K562 (cell line): ENCODE measurements at regions not wholly inside any gene's neighbourhood (a gene's known extent, or its start where the extent isn't known, plus 50 kb on each side); places are given as distances from the start of the nearest gene placed in this dataset.

ENCODE experiments used
- ATAC-seq: fragments of 200-7000 bp; cut with Tn5 transposase; 3 replicates; pipeline ENCODE4 v1.9.1; 2020; ENCODE audit warnings: moderate library complexity
- BruUV-seq: library from RNA; stranded (reverse); fragments of 400-500 nt; replicated peaks from 2 replicates; lab custom pipeline; 2021; lab: Mats Ljungman, UMichigan
- CTCF ChIA-PET: fragments of 300-600 bp; formaldehyde crosslinking; extraction: SDS; loops from one replicate; lab custom pipeline; 2021; ENCODE audit warnings: low intra/inter-chr PET ratio; lab: Yijun Ruan, JAX
- POLR2A ChIA-PET: fragments of 300-600, 350-650 bp; sonication (Branson Sonifier 250); formaldehyde crosslinking; extraction: SDS; loops from one replicate; lab custom pipeline; 2021; ENCODE audit warnings: antibody characterized with exemption, inconsistent platforms; lab: Yijun Ruan, JAX
- DNase-seq, 4 experiments: peaks; one replicate each; pipeline versions ENCODE4 v3.0.0 to v3.0.0-alpha.2; 2011 to 2018; ENCODE audit warnings: low spot score in 3 of 4, mixed read lengths in 3 of 4; ENCODE audit errors: extremely low read depth in 1 of 4
- FAIRE-seq: peaks from 2 replicates; lab custom pipeline; 2011; peaks lifted over from hg19 to GRCh38; lab: Jason Lieb, UNC
- H2AFZ ChIP-seq: 2 replicates; pipeline ENCODE4 v1.6.0; 2011; ENCODE audit warnings: low read depth, low read length, control low read depth, inconsistent platforms
- H3K27ac ChIP-seq: fragments of 200-600 bp; 3 replicates; pipeline ENCODE4 v1.8.0; 2011; ENCODE audit warnings: low read depth, mild to moderate bottlenecking, control low read depth, inconsistent platforms, low read length, moderate library complexity, mixed read lengths; ENCODE audit errors: extremely low read depth
- H3K27me3 ChIP-seq, 2 experiments: fragments of 300-600 bp in 1 of 2; 2 replicates in 1 of 2; 3 replicates in 1 of 2; pipeline versions ENCODE4 v1.6.0 to v1.8.0; 2011; ENCODE audit warnings: inconsistent platforms in 2 of 2, low read length in 2 of 2, mild to moderate bottlenecking in 1 of 2, mixed read lengths in 1 of 2, moderate library complexity in 1 of 2; ENCODE audit not compliant: control insufficient read depth in 2 of 2, insufficient read depth in 2 of 2
- H3K36me3 ChIP-seq: fragments of 300-600 bp; 3 replicates; pipeline ENCODE4 v1.8.0; 2011; ENCODE audit warnings: mild to moderate bottlenecking, low read length, inconsistent platforms; ENCODE audit not compliant: control insufficient read depth, insufficient read depth
- H3K4me1 ChIP-seq, 2 experiments: fragments of 200-600 bp in 1 of 2; replicated peaks in 1 of 2; 2 replicates in 1 of 2; 3 replicates in 1 of 2; pipeline versions ENCODE4 v1.5.1 to v1.8.0; 2011; ENCODE audit warnings: inconsistent platforms in 2 of 2, low read length in 2 of 2, mild to moderate bottlenecking in 1 of 2, mixed read lengths in 1 of 2, moderate library complexity in 1 of 2; ENCODE audit not compliant: control insufficient read depth in 2 of 2, insufficient read depth in 2 of 2
- H3K4me2 ChIP-seq: 2 replicates; pipeline ENCODE4 v1.6.1; 2011; ENCODE audit warnings: low read length, control low read depth, inconsistent platforms, mixed read lengths; ENCODE audit not compliant: insufficient read depth
- H3K4me3 ChIP-seq: fragments of 200-600 bp; sonication (generic), shearing (Covaris generic); 2 replicates; pipeline ENCODE4 v1.5.1; 2016; ENCODE audit warnings: control low read depth, inconsistent platforms
- H3K79me2 ChIP-seq: fragments of 200-600 bp; 3 replicates; pipeline ENCODE4 v1.8.0; 2011; ENCODE audit warnings: low read length, inconsistent platforms; ENCODE audit not compliant: control insufficient read depth, insufficient read depth
- H3K9ac ChIP-seq, 2 experiments: 2 replicates each; pipeline versions ENCODE4 v1.6.0 to v1.6.1; 2011; ENCODE audit warnings: low read depth in 2 of 2, low read length in 2 of 2, control low read depth in 1 of 2, inconsistent platforms in 1 of 2, mild to moderate bottlenecking in 1 of 2, mixed read lengths in 1 of 2; ENCODE audit not compliant: insufficient read depth in 1 of 2
- H3K9me1 ChIP-seq: one replicate; pipeline ENCODE4 v1.6.0; 2011; ENCODE audit warnings: inconsistent platforms, mild to moderate bottlenecking, low read length, moderate library complexity; ENCODE audit not compliant: control insufficient read depth, insufficient read depth
- H3K9me3 ChIP-seq: replicated peaks from 2 replicates; pipeline ENCODE4 v1.5.1; 2011; ENCODE audit warnings: low read depth, low read length, inconsistent platforms; ENCODE audit not compliant: control insufficient read depth, insufficient read depth
- H4K20me1 ChIP-seq: replicated peaks from 2 replicates; pipeline ENCODE4 v1.6.1; 2011; ENCODE audit warnings: low read length, inconsistent platforms, mixed read lengths; ENCODE audit not compliant: control insufficient read depth, insufficient read depth
- PRDM10 ChIP-seq: fragments of 450-650 bp; IDR thresholded peaks from 2 replicates; pipeline ENCODE4 v1.6.1; 2018; ENCODE audit not compliant: partially characterized antibody
- SPI1 ChIP-seq: IDR thresholded peaks from 2 replicates; pipeline ENCODE4 v1.6.1; 2011; ENCODE audit warnings: low read depth, low read length, control low read depth, borderline replicate concordance
- ZNF253 ChIP-seq: fragments of 250-450 bp; sonication (Bioruptor Pico); conservative IDR thresholded peaks from 2 replicates; pipeline ENCODE4 v1.6.1; 2021; ENCODE audit warnings: mild to moderate bottlenecking
- WGBS: fragments of 100-300 bp; shearing (Covaris generic); methylation state at CpG from one replicate; pipeline ENCODE4 v1.1.6; 2016; ENCODE audit warnings: low coverage, mixed read lengths; ENCODE audit not compliant: insufficient coverage; ENCODE audit errors: missing lambda C conversion rate; 5-methylcytosine and 5-hydroxymethylcytosine counted together
- in situ Hi-C: fragments of 300-500 bp; cut with MboI; formaldehyde crosslinking; loops from 4 replicates; pipeline ENCODE4 v1.15.0; 2018; ENCODE audit warnings: inconsistent platforms, mixed read lengths
- intact Hi-C: fragments of 100-400 bp; cut with micrococcal nuclease; formaldehyde crosslinking; loops from 2 replicates; pipeline ENCODE4 v1.14.2; 2022
- TF ChIP-seq, protein P1 (sequence below): fragments of 450-650 bp; IDR thresholded peaks from 2 replicates; pipeline ENCODE4 v1.6.1; 2016; ENCODE audit warnings: borderline replicate concordance
- TF ChIP-seq, protein P2 (sequence below), 3 experiments: fragments of 200-800 bp in 1 of 3; fragments of 250-450 bp in 1 of 3; fragments of 450-650 bp in 1 of 3; sonication (Bioruptor Pico) in 1 of 3; sonication (Bioruptor generic) in 1 of 3; formaldehyde crosslinking in 1 of 3; IDR thresholded peaks; 2 replicates each; pipeline versions ENCODE4 v1.6.1 to v1.8.0; 2016 to 2022; ENCODE audit warnings: mild to moderate bottlenecking in 2 of 3, missing genetic modification characterization in 2 of 3, missing compliant biosample characterization in 1 of 3, moderate library complexity in 1 of 3
- TF ChIP-seq, protein P3 (sequence below): fragments of 250-450 bp; sonication (Bioruptor Pico); IDR thresholded peaks from 2 replicates; pipeline ENCODE4 v1.8.0; 2021; ENCODE audit warnings: borderline replicate concordance, mild to moderate bottlenecking, moderate library complexity; ENCODE audit not compliant: poor library complexity, severe bottlenecking
- TF ChIP-seq, protein P4 (sequence below), 3 experiments: IDR thresholded peaks in 2 of 3; conservative IDR thresholded peaks in 1 of 3; 2 replicates each; pipeline ENCODE4 v1.5.1; 2011 to 2012; ENCODE audit warnings: low read length in 3 of 3, mild to moderate bottlenecking in 3 of 3, control low read depth in 2 of 3, improper control_type of control experiment in 1 of 3, inconsistent platforms in 1 of 3, low read depth in 1 of 3, mixed read lengths in 1 of 3, moderate library complexity in 1 of 3; ENCODE audit not compliant: insufficient read depth in 2 of 3

GRCh38 chr6:14545496-14545895 is 427.9 kb downstream of the CD83 start (continued):
- TF ChIP-seq, protein P1, sequence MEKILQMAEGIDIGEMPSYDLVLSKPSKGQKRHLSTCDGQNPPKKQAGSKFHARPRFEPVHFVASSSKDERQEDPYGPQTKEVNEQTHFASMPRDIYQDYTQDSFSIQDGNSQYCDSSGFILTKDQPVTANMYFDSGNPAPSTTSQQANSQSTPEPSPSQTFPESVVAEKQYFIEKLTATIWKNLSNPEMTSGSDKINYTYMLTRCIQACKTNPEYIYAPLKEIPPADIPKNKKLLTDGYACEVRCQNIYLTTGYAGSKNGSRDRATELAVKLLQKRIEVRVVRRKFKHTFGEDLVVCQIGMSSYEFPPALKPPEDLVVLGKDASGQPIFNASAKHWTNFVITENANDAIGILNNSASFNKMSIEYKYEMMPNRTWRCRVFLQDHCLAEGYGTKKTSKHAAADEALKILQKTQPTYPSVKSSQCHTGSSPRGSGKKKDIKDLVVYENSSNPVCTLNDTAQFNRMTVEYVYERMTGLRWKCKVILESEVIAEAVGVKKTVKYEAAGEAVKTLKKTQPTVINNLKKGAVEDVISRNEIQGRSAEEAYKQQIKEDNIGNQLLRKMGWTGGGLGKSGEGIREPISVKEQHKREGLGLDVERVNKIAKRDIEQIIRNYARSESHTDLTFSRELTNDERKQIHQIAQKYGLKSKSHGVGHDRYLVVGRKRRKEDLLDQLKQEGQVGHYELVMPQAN, result no peak

DNA sequence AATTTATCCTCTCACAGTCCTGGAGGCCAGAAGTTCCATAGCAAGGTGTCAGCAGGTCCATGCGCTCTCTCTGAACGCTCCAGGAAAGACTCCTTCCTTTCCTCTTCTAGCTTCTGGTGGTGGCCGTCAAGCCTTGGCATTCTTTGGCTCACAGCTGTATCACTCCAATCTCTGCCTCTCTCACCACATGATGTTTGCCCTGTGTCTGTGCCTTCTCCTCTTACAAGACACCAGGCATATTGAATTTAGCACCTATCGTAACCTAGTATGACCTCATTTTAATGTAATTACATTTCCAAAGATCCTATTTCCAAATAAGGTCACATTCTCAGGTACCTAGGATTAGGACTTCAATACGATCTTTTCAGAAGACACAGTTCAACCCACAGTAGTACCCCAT is 428.5 kb downstream of the CD83 start:
- H3K27me3 ChIP-seq, result peaks cover 0 to 14% of the 10 kb centered on the region in 2 experiments; a peak in 3 of 5 replicates
- DNase-seq (no peak), FAIRE-seq (no peak), ATAC-seq (no peak)
- 50% methylated on average over 5 of the region's 5 CpGs for WGBS
- no peak overlapping the region for H3K27ac ChIP-seq
- POLR2A ChIA-PET, result interaction anchor here (1.0 to 1.4 kb wide), 2 partner anchors 10 to 20 kb away, joined by 4 to 5 read pairs; no protein-coding TSS in a partner anchor
- CTCF ChIA-PET, result no interaction called here
- H3K9me1 ChIP-seq, result no peaks in the 10 kb centered on the region
- no TSS peak for BruUV-seq
- H3K9ac ChIP-seq, result no peak overlapping the region
- H3K36me3 ChIP-seq, result no peaks in the 10 kb centered on the region
- no peak overlapping the region for H2AFZ ChIP-seq
- in situ Hi-C loops (no loop called here), intact Hi-C loops (no loop called here)
- no peaks in the 10 kb centered on the region for H3K9me3 ChIP-seq
- no peaks in the 10 kb centered on the region; a peak in 1 of 5 replicates for H3K4me1 ChIP-seq
- no peaks in the 10 kb centered on the region for H4K20me1 ChIP-seq
- H3K79me2 ChIP-seq, result no peaks in the 10 kb centered on the region
- H3K4me2 ChIP-seq, result no peak overlapping the region
- no peak overlapping the region for H3K4me3 ChIP-seq
- TF ChIP-seq ZNF253 (CRISPR knock-in tag) (no peak), SPI1 (no peak), PRDM10 (no peak)
- TF ChIP-seq, protein P2, sequence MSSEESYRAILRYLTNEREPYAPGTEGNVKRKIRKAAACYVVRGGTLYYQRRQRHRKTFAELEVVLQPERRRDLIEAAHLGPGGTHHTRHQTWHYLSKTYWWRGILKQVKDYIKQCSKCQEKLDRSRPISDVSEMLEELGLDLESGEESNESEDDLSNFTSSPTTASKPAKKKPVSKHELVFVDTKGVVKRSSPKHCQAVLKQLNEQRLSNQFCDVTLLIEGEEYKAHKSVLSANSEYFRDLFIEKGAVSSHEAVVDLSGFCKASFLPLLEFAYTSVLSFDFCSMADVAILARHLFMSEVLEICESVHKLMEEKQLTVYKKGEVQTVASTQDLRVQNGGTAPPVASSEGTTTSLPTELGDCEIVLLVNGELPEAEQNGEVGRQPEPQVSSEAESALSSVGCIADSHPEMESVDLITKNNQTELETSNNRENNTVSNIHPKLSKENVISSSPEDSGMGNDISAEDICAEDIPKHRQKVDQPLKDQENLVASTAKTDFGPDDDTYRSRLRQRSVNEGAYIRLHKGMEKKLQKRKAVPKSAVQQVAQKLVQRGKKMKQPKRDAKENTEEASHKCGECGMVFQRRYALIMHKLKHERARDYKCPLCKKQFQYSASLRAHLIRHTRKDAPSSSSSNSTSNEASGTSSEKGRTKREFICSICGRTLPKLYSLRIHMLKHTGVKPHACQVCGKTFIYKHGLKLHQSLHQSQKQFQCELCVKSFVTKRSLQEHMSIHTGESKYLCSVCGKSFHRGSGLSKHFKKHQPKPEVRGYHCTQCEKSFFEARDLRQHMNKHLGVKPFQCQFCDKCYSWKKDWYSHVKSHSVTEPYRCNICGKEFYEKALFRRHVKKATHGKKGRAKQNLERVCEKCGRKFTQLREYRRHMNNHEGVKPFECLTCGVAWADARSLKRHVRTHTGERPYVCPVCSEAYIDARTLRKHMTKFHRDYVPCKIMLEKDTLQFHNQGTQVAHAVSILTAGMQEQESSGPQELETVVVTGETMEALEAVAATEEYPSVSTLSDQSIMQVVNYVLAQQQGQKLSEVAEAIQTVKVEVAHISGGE (CRISPR knock-in tag; IDR thresholded peaks at IDR 0.05), result no peak
- TF ChIP-seq, protein P3, sequence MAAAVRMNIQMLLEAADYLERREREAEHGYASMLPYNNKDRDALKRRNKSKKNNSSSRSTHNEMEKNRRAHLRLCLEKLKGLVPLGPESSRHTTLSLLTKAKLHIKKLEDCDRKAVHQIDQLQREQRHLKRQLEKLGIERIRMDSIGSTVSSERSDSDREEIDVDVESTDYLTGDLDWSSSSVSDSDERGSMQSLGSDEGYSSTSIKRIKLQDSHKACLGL (CRISPR knock-in tag), result no peak
- TF ChIP-seq, protein P4, sequence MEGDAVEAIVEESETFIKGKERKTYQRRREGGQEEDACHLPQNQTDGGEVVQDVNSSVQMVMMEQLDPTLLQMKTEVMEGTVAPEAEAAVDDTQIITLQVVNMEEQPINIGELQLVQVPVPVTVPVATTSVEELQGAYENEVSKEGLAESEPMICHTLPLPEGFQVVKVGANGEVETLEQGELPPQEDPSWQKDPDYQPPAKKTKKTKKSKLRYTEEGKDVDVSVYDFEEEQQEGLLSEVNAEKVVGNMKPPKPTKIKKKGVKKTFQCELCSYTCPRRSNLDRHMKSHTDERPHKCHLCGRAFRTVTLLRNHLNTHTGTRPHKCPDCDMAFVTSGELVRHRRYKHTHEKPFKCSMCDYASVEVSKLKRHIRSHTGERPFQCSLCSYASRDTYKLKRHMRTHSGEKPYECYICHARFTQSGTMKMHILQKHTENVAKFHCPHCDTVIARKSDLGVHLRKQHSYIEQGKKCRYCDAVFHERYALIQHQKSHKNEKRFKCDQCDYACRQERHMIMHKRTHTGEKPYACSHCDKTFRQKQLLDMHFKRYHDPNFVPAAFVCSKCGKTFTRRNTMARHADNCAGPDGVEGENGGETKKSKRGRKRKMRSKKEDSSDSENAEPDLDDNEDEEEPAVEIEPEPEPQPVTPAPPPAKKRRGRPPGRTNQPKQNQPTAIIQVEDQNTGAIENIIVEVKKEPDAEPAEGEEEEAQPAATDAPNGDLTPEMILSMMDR (IDR thresholded peaks at IDR 0.05 in 2 of 3, conservative IDR thresholded peaks at IDR 0.05 in 1 of 3; ENCODE audit: insufficient read depth in 2 of 3, low read depth in 1 of 3, low read length in 3 of 3), result no peak
